ENCODE measurements at regions not wholly inside any gene's neighbourhood (a gene's known extent, or its start where the extent isn't known, plus 50 kb on each side); places are given as distances from the start of the nearest gene placed in this dataset.

DNA sequence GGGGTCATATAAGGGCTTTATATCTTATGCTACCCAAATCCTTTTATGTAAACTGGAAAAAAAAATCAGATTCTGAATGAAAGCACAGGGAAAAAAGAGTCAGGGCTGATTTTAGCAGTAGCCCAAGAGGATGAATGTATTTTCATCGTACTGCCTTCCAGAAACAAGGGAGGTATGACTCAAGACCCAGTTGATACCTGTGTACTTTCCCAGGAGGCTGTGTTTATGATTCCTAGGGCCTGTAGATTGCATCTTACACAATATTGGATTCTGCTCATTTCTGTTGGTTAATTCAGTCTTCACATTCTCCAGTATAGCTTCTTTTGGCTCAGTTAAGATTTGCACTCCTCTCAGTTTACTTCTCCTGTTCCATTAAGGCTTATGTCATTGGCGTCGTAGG, 127.9 kb upstream of the LIMCH1 start:
- DNase-seq (ENCODE audit: low read depth, low spot score) (no peak), FAIRE-seq (no peak)
- dilution Hi-C loops (cut with MboI; ENCODE audit: extremely low pct_ligation_motif_present, low sequenced_read_pairs): no loop called here
- no peaks in the 10 kb centered on the region for H3K9me1 ChIP-seq (replicated peaks; ENCODE audit: control insufficient read depth, extremely low read depth, insufficient read depth, low read length)
- no peaks in the 10 kb centered on the region for H3K36me3 ChIP-seq (ENCODE audit: control insufficient read depth in 2 of 2, extremely low read depth in 1 of 2, insufficient read depth in 2 of 2, low read length in 2 of 2)
- TF ChIP-seq, protein P1, sequence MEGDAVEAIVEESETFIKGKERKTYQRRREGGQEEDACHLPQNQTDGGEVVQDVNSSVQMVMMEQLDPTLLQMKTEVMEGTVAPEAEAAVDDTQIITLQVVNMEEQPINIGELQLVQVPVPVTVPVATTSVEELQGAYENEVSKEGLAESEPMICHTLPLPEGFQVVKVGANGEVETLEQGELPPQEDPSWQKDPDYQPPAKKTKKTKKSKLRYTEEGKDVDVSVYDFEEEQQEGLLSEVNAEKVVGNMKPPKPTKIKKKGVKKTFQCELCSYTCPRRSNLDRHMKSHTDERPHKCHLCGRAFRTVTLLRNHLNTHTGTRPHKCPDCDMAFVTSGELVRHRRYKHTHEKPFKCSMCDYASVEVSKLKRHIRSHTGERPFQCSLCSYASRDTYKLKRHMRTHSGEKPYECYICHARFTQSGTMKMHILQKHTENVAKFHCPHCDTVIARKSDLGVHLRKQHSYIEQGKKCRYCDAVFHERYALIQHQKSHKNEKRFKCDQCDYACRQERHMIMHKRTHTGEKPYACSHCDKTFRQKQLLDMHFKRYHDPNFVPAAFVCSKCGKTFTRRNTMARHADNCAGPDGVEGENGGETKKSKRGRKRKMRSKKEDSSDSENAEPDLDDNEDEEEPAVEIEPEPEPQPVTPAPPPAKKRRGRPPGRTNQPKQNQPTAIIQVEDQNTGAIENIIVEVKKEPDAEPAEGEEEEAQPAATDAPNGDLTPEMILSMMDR (IDR thresholded peaks at IDR 0.05; ENCODE audit: extremely low read depth in 1 of 2, insufficient read depth in 1 of 2, low read depth in 1 of 2, low read length in 2 of 2): no peak
- TF ChIP-seq, protein P2, sequence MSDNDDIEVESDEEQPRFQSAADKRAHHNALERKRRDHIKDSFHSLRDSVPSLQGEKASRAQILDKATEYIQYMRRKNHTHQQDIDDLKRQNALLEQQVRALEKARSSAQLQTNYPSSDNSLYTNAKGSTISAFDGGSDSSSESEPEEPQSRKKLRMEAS (IDR thresholded peaks at IDR 0.05; ENCODE audit: insufficient read depth, insufficient read length): no peak
- TF ChIP-seq JUN (IDR thresholded peaks at IDR 0.05; ENCODE audit: borderline replicate concordance, insufficient read depth, insufficient read length, low read depth): no peak
- H3K27ac ChIP-seq (ENCODE audit: insufficient read depth, low read depth, low read length): no peak overlapping the region
- no peak overlapping the region for H3K9ac ChIP-seq (replicated peaks; ENCODE audit: extremely low read depth, insufficient read depth, low read length)
- intact Hi-C loops (cut with micrococcal nuclease): no loop called here
- H3K27me3 ChIP-seq (ENCODE audit: control insufficient read depth in 2 of 2, insufficient read depth in 2 of 2, low read length in 2 of 2): peaks cover 0 to 9% of the 10 kb centered on the region in 2 experiments
- H3K4me3 ChIP-seq (replicated peaks in 1 of 3; ENCODE audit: insufficient read depth in 1 of 3, low read depth in 1 of 3, low read length in 3 of 3): no peak overlapping the region
- CTCF ChIA-PET: interaction anchor here (1.1 to 1.6 kb wide), 2 partner anchors 13 to 254 kb away, joined by 3 to 4 read pairs; no protein-coding TSS in a partner anchor
- H3K79me2 ChIP-seq (ENCODE audit: control insufficient read depth, insufficient read depth, low read length): no peaks in the 10 kb centered on the region
- H3K4me1 ChIP-seq (ENCODE audit: control insufficient read depth, extremely low read depth, insufficient read depth, low read length): peaks cover 2% of the 10 kb centered on the region
- no TSS peak for BruUV-seq (replicated peaks)
- POLR2A ChIA-PET: no interaction called here
- H2AFZ ChIP-seq (ENCODE audit: low read depth, low read length): no peak overlapping the region
- H3K4me2 ChIP-seq (ENCODE audit: insufficient read depth, low read length): no peak overlapping the region
- no peaks in the 10 kb centered on the region for H4K20me1 ChIP-seq (replicated peaks; ENCODE audit: control insufficient read depth, extremely low read depth, insufficient read depth, low read length)
- no peaks in the 10 kb centered on the region for H3K9me3 ChIP-seq (replicated peaks; ENCODE audit: control insufficient read depth, insufficient read depth, low read length)

DNA sequence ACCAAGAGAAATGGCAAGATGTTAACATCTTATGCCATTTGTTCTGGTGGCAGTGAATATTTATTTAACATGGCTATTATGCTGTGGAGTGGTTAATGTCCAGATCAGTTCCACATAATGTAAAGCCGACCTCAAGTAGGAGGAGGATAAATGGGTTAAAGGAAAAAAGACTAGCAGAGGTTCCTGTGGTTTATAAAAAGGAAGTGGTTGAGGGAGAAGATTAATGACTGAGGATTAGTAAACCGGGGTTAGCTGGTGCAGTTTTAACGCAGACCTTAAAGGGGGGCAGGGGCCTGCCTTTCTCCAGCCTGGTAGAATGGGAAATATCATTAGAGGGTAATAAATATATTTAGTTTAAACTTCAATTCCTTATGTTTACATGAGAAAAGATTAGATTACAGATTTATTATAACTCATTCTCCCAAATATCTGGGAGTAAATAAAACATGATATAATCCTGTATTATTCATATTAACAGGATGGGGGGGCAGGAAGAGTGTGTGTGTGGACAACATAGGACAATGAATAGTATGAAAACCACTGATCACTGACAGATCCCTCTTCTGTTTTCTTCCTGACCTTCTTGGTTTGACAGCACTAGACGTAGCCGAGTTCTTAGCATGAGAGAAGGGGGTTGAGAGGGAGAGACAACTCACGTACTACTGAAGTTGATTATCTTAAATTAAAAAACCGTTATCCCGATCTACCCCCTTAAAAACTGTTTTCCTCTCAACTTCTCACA, 124.1 kb upstream of the LIMCH1 start:
- H3K36me3 ChIP-seq (ENCODE audit: control insufficient read depth in 2 of 2, extremely low read depth in 1 of 2, insufficient read depth in 2 of 2, low read length in 2 of 2): no peaks in the 10 kb centered on the region
- ChIA-PET CTCF (no interaction called here), POLR2A (no interaction called here)
- BruUV-seq (replicated peaks): no TSS peak
- no peak overlapping the region for H3K9ac ChIP-seq (replicated peaks; ENCODE audit: extremely low read depth, insufficient read depth, low read length)
- H3K9me1 ChIP-seq (replicated peaks; ENCODE audit: control insufficient read depth, extremely low read depth, insufficient read depth, low read length): no peaks in the 10 kb centered on the region
- H4K20me1 ChIP-seq (replicated peaks; ENCODE audit: control insufficient read depth, extremely low read depth, insufficient read depth, low read length): no peaks in the 10 kb centered on the region
- H2AFZ ChIP-seq (ENCODE audit: low read depth, low read length): no peak overlapping the region
- H3K27me3 ChIP-seq (ENCODE audit: control insufficient read depth in 2 of 2, insufficient read depth in 2 of 2, low read length in 2 of 2): peaks cover 0 to 9% of the 10 kb centered on the region in 2 experiments
- FAIRE-seq (no peak), DNase-seq (ENCODE audit: low read depth, low spot score) (peak; percentile 30)
- no peak overlapping the region for H3K27ac ChIP-seq (ENCODE audit: insufficient read depth, low read depth, low read length)
- H3K4me3 ChIP-seq (replicated peaks in 1 of 3; ENCODE audit: insufficient read depth in 1 of 3, low read depth in 1 of 3, low read length in 3 of 3): no peak overlapping the region
- H3K9me3 ChIP-seq (replicated peaks; ENCODE audit: control insufficient read depth, insufficient read depth, low read length): no peaks in the 10 kb centered on the region
- H3K79me2 ChIP-seq (ENCODE audit: control insufficient read depth, insufficient read depth, low read length): no peaks in the 10 kb centered on the region
- intact Hi-C loops (cut with micrococcal nuclease): no loop called here
- no peak overlapping the region for H3K4me2 ChIP-seq (ENCODE audit: insufficient read depth, low read length)
- TF ChIP-seq, protein P2 (IDR thresholded peaks at IDR 0.05; ENCODE audit: insufficient read depth, insufficient read length): no peak
- TF ChIP-seq MYC (IDR thresholded peaks at IDR 0.05; ENCODE audit: low read depth, low read length) (no peak), POLR2AphosphoS5 (IDR thresholded peaks at IDR 0.05; ENCODE audit: insufficient read depth, low read depth, low read length) (no peak)
- TF ChIP-seq, protein P1 (IDR thresholded peaks at IDR 0.05; ENCODE audit: extremely low read depth in 1 of 2, insufficient read depth in 1 of 2, low read depth in 1 of 2, low read length in 2 of 2): no peak
- H3K4me1 ChIP-seq (ENCODE audit: control insufficient read depth, extremely low read depth, insufficient read depth, low read length): peaks cover 2% of the 10 kb centered on the region
- dilution Hi-C loops (cut with MboI; ENCODE audit: extremely low pct_ligation_motif_present, low sequenced_read_pairs): no loop called here

Measured in endothelial cell of umbilical vein (primary cell).